PC-9 (cell line): ENCODE measurements at regions not wholly inside any gene's neighbourhood (a gene's known extent, or its start where the extent isn't known, plus 50 kb on each side); places are given as distances from the start of the nearest gene placed in this dataset.
"Not testable (repeated sequence)": the region's sequence is repeated elsewhere in the genome, so short reads cannot be mapped to it uniquely, and the experiment has no call there.

ENCODE experiments used
- BruUV-seq: library from RNA; stranded (reverse); fragments of 400-500 nt; replicated peaks from 2 replicates; lab custom pipeline; 2021; lab: Mats Ljungman, UMichigan
- CTCF ChIA-PET: fragments of 300-600 bp; sonication (Branson Sonifier 250); formaldehyde crosslinking; loops from one replicate; lab custom pipeline; 2022; ENCODE audit warnings: antibody characterized with exemption; lab: Charles Lee
- POLR2A ChIA-PET: fragments of 300-600 bp; sonication (Branson Sonifier 250); formaldehyde crosslinking; loops from one replicate; lab custom pipeline; 2022; ENCODE audit warnings: antibody characterized with exemption; ENCODE audit not compliant: unreplicated experiment; lab: Charles Lee
- DNase-seq, 2 experiments: peaks; one replicate each; pipeline versions ENCODE4 v3.0.0 to v3.0.0-alpha.2; 2015 to 2022; ENCODE audit warnings: mixed read lengths in 1 of 2
- H2AFZ ChIP-seq: fragments of 200-600 bp; sonication (generic); 2 replicates; pipeline ENCODE4 v1.8.1; 2017; ENCODE audit warnings: antibody characterized with exemption
- H3F3A ChIP-seq: fragments of 200-600 bp; sonication (generic); 2 replicates; pipeline ENCODE4 v1.8.1; 2017; ENCODE audit warnings: antibody characterized with exemption, mild to moderate bottlenecking, low read depth; ENCODE audit not compliant: insufficient read depth
- H3K27ac ChIP-seq: fragments of 200-600 bp; sonication (generic); 2 replicates; pipeline ENCODE4 v1.6.1; 2016; ENCODE audit warnings: mixed run types
- H3K27me3 ChIP-seq: fragments of 200-600 bp; sonication (generic); 2 replicates; pipeline ENCODE4 v1.6.1; 2016; ENCODE audit warnings: low read depth, mixed run types; ENCODE audit not compliant: insufficient read depth
- H3K36me3 ChIP-seq: fragments of 200-600 bp; sonication (generic); 2 replicates; pipeline ENCODE4 v1.6.1; 2016; ENCODE audit warnings: low read depth, mixed run types
- H3K4me1 ChIP-seq: fragments of 200-600 bp; sonication (generic); replicated peaks from 2 replicates; pipeline ENCODE4 v1.6.1; 2016; ENCODE audit warnings: mixed run types; ENCODE audit not compliant: insufficient read depth
- H3K4me2 ChIP-seq: fragments of 200-600 bp; sonication (generic); 2 replicates; pipeline ENCODE4 v1.6.1; 2017; ENCODE audit warnings: mixed run types
- H3K4me3 ChIP-seq: fragments of 200-600 bp; sonication (generic); 2 replicates; pipeline ENCODE4 v1.6.1; 2016; ENCODE audit warnings: mixed run types
- H3K79me2 ChIP-seq: fragments of 200-600 bp; sonication (generic); 2 replicates; pipeline ENCODE4 v1.6.1; 2017; ENCODE audit warnings: low read depth, mixed run types
- H3K9me2 ChIP-seq: fragments of 200-600 bp; sonication (generic); 2 replicates; pipeline ENCODE4 v1.8.1; 2017; ENCODE audit warnings: mild to moderate bottlenecking; ENCODE audit not compliant: insufficient read depth
- H3K9me3 ChIP-seq: fragments of 200-600 bp; sonication (generic); 2 replicates; pipeline ENCODE4 v1.8.1; 2016; ENCODE audit warnings: low read depth; ENCODE audit not compliant: insufficient read depth
- H4K20me1 ChIP-seq: fragments of 200-600 bp; sonication (generic); 2 replicates; pipeline ENCODE4 v1.8.1; 2017; ENCODE audit not compliant: insufficient read depth
- EZH2 ChIP-seq: fragments of 200-600 bp; sonication (generic); IDR thresholded peaks from 2 replicates; pipeline ENCODE4 v1.8.0; 2017; ENCODE audit warnings: antibody characterized with exemption, low read depth
- intact Hi-C: fragments of 100-400 bp; cut with micrococcal nuclease; formaldehyde crosslinking; loops from one replicate; pipeline ENCODE4 v1.10.0; 2022; ENCODE audit not compliant: unreplicated experiment
- TF ChIP-seq, protein P1 (sequence below): fragments of 200-600 bp; sonication (generic); conservative IDR thresholded peaks from 2 replicates; pipeline ENCODE4 v1.6.1; 2017; ENCODE audit warnings: mixed run types, antibody characterized with exemption, mild to moderate bottlenecking, moderate library complexity

DNA sequence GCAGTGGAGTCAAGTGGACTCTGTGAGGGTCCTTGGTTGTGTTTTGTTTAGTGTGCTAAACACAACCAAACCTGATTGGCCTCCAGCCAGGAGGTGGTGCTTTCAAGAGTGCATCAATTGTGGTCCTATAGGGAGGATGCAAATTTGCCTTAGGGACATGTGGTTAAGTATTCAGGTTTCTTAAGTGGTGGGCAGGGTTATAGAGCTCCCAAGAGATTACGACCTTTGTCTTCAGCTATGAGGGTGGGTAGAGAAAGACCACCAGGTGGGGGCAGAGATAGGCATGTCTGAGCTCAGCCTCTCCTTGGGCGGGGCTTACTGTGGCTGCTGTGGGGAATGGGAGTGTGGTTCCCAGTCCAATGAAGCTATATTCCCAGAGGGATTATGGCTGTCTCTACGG, 186.6 kb downstream of the SQOR start:
- no peak for DNase-seq
- ChIA-PET POLR2A (no interaction called here), CTCF (no interaction called here)
- no TSS peak for BruUV-seq
- Histone ChIP-seq H4K20me1 (no peaks in the 10 kb centered on the region), H3K79me2 (no peaks in the 10 kb centered on the region), H2AFZ (no peak overlapping the region), H3F3A (no peaks in the 10 kb centered on the region), H3K4me2 (no peak overlapping the region), H3K4me3 (no peak overlapping the region), H3K9me3 (no peaks in the 10 kb centered on the region), H3K27me3 (no peaks in the 10 kb centered on the region), H3K36me3 (no peaks in the 10 kb centered on the region), H3K9me2 (no peaks in the 10 kb centered on the region), H3K27ac (no peak overlapping the region), H3K4me1 (no peaks in the 10 kb centered on the region)
- intact Hi-C loops: no loop called here
- TF ChIP-seq, protein P1, sequence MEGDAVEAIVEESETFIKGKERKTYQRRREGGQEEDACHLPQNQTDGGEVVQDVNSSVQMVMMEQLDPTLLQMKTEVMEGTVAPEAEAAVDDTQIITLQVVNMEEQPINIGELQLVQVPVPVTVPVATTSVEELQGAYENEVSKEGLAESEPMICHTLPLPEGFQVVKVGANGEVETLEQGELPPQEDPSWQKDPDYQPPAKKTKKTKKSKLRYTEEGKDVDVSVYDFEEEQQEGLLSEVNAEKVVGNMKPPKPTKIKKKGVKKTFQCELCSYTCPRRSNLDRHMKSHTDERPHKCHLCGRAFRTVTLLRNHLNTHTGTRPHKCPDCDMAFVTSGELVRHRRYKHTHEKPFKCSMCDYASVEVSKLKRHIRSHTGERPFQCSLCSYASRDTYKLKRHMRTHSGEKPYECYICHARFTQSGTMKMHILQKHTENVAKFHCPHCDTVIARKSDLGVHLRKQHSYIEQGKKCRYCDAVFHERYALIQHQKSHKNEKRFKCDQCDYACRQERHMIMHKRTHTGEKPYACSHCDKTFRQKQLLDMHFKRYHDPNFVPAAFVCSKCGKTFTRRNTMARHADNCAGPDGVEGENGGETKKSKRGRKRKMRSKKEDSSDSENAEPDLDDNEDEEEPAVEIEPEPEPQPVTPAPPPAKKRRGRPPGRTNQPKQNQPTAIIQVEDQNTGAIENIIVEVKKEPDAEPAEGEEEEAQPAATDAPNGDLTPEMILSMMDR: no peak
- TF ChIP-seq EZH2: no peak

DNA sequence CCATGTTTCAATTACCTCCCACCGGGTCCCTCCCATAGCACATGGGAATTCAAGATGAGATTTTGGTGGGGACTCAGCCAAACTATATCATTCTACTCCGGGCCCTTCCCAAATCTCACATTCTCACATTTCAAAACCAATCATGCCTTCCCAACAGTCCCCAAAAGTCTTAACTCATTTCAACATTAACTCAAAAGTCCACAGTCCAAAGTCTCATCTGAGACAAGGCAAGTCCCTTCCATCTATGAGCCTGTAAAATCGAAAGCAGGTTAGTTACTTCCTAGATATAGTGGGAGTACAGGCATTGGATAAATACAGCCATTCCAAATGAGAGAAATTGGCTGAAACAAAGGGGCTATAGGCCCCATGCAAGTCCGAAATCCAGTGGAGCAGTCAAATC, 188.1 kb downstream of the SQOR start:
- H3K27me3 ChIP-seq, H3K36me3 ChIP-seq, intact Hi-C loops, BruUV-seq, H3K4me2 ChIP-seq, H3K4me3 ChIP-seq, H3F3A ChIP-seq, CTCF ChIA-PET, H4K20me1 ChIP-seq, H3K9me2 ChIP-seq, POLR2A ChIA-PET, H3K9me3 ChIP-seq, H3K27ac ChIP-seq, DNase-seq, H2AFZ ChIP-seq, H3K4me1 ChIP-seq, H3K79me2 ChIP-seq: not testable (repeated sequence)

DNA sequence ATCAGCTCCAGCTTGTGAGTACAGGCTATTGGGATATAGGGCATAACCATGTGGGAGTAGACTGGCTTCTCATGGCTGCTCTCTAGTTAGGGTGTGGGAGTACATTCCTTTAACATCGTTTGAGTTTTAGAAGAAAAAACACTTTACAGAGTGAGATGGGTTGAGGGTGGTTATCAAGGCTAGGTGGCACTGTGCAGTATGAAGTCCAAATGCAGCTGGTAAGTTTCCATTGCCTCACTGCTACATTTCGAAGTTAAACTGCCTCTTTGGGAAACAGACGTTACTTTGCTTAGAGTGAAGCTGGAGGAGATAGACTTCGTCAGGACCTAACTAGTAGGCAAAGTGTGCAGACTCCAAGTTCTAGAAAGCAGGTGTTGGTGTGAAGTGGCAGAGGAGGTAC, 192.4 kb downstream of the SQOR start:
- H3K27ac ChIP-seq: no peak overlapping the region
- H3K79me2 ChIP-seq: no peaks in the 10 kb centered on the region
- H3K9me2 ChIP-seq: no peaks in the 10 kb centered on the region
- no peak for TF ChIP-seq EZH2
- TF ChIP-seq, protein P1: no peak
- no peak overlapping the region for H3K4me2 ChIP-seq
- no peaks in the 10 kb centered on the region for H3K9me3 ChIP-seq
- no TSS peak for BruUV-seq
- no peaks in the 10 kb centered on the region for H3K36me3 ChIP-seq
- no peaks in the 10 kb centered on the region for H4K20me1 ChIP-seq
- no peak overlapping the region for H3K4me3 ChIP-seq
- POLR2A ChIA-PET: no interaction called here
- CTCF ChIA-PET: no interaction called here
- no peaks in the 10 kb centered on the region for H3K4me1 ChIP-seq
- no peak overlapping the region for H2AFZ ChIP-seq
- no peaks in the 10 kb centered on the region for H3F3A ChIP-seq
- H3K27me3 ChIP-seq: no peaks in the 10 kb centered on the region
- DNase-seq: no peak
- intact Hi-C loops: no loop called here

DNA sequence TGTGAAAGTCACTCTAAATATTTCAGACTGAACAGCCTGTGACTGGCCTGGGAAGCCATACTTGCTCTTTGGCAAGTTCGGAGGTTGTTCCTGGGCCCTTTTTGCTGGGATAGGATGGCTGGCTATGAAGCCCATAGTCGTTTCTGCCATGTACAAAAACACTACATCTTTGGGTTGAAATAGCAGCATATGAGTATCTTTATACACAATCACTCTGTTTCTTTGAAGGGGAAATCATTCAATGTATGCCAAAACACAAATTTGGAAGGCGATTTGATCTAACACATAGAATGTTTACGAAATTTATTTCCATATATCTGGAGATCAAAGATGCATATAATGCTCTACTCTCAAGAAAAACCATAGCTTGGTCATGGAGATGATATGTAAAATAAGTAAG, 192.9 kb downstream of the SQOR start:
- Histone ChIP-seq H3K9me2 (no peaks in the 10 kb centered on the region), H3K27ac (no peak overlapping the region), H3K4me2 (no peak overlapping the region), H3K9me3 (no peaks in the 10 kb centered on the region), H3K4me3 (no peak overlapping the region), H3K79me2 (no peaks in the 10 kb centered on the region), H4K20me1 (no peaks in the 10 kb centered on the region), H3K36me3 (no peaks in the 10 kb centered on the region), H3F3A (no peaks in the 10 kb centered on the region), H2AFZ (no peak overlapping the region), H3K27me3 (no peaks in the 10 kb centered on the region), H3K4me1 (no peaks in the 10 kb centered on the region)
- DNase-seq: no peak
- ChIA-PET POLR2A (no interaction called here), CTCF (no interaction called here)
- no peak for TF ChIP-seq EZH2
- TF ChIP-seq, protein P1: no peak
- intact Hi-C loops: no loop called here
- BruUV-seq: no TSS peak
